PC-9 (cell line): ENCODE measurements at regions not wholly inside any gene's neighbourhood (a gene's known extent, or its start where the extent isn't known, plus 50 kb on each side); places are given as distances from the start of the nearest gene placed in this dataset.
"Not testable (repeated sequence)": the region's sequence is repeated elsewhere in the genome, so short reads cannot be mapped to it uniquely, and the experiment has no call there.

Experiments
- BruUV-seq: library from RNA; stranded (reverse); fragments of 400-500 nt; replicated peaks from 2 replicates; lab custom pipeline; 2021; lab: Mats Ljungman, UMichigan
- CTCF ChIA-PET: fragments of 300-600 bp; sonication (Branson Sonifier 250); formaldehyde crosslinking; loops from one replicate; lab custom pipeline; 2022; ENCODE audit warnings: antibody characterized with exemption; lab: Charles Lee
- POLR2A ChIA-PET: fragments of 300-600 bp; sonication (Branson Sonifier 250); formaldehyde crosslinking; loops from one replicate; lab custom pipeline; 2022; ENCODE audit warnings: antibody characterized with exemption; ENCODE audit not compliant: unreplicated experiment; lab: Charles Lee
- DNase-seq, 2 experiments: peaks; one replicate each; pipeline versions ENCODE4 v3.0.0 to v3.0.0-alpha.2; 2015 to 2022; ENCODE audit warnings: mixed read lengths in 1 of 2
- H2AFZ ChIP-seq: fragments of 200-600 bp; sonication (generic); 2 replicates; pipeline ENCODE4 v1.8.1; 2017; ENCODE audit warnings: antibody characterized with exemption
- H3F3A ChIP-seq: fragments of 200-600 bp; sonication (generic); 2 replicates; pipeline ENCODE4 v1.8.1; 2017; ENCODE audit warnings: antibody characterized with exemption, mild to moderate bottlenecking, low read depth; ENCODE audit not compliant: insufficient read depth
- H3K27ac ChIP-seq: fragments of 200-600 bp; sonication (generic); 2 replicates; pipeline ENCODE4 v1.6.1; 2016; ENCODE audit warnings: mixed run types
- H3K27me3 ChIP-seq: fragments of 200-600 bp; sonication (generic); 2 replicates; pipeline ENCODE4 v1.6.1; 2016; ENCODE audit warnings: low read depth, mixed run types; ENCODE audit not compliant: insufficient read depth
- H3K36me3 ChIP-seq: fragments of 200-600 bp; sonication (generic); 2 replicates; pipeline ENCODE4 v1.6.1; 2016; ENCODE audit warnings: low read depth, mixed run types
- H3K4me1 ChIP-seq: fragments of 200-600 bp; sonication (generic); replicated peaks from 2 replicates; pipeline ENCODE4 v1.6.1; 2016; ENCODE audit warnings: mixed run types; ENCODE audit not compliant: insufficient read depth
- H3K4me2 ChIP-seq: fragments of 200-600 bp; sonication (generic); 2 replicates; pipeline ENCODE4 v1.6.1; 2017; ENCODE audit warnings: mixed run types
- H3K4me3 ChIP-seq: fragments of 200-600 bp; sonication (generic); 2 replicates; pipeline ENCODE4 v1.6.1; 2016; ENCODE audit warnings: mixed run types
- H3K79me2 ChIP-seq: fragments of 200-600 bp; sonication (generic); 2 replicates; pipeline ENCODE4 v1.6.1; 2017; ENCODE audit warnings: low read depth, mixed run types
- H3K9me2 ChIP-seq: fragments of 200-600 bp; sonication (generic); 2 replicates; pipeline ENCODE4 v1.8.1; 2017; ENCODE audit warnings: mild to moderate bottlenecking; ENCODE audit not compliant: insufficient read depth
- H3K9me3 ChIP-seq: fragments of 200-600 bp; sonication (generic); 2 replicates; pipeline ENCODE4 v1.8.1; 2016; ENCODE audit warnings: low read depth; ENCODE audit not compliant: insufficient read depth
- H4K20me1 ChIP-seq: fragments of 200-600 bp; sonication (generic); 2 replicates; pipeline ENCODE4 v1.8.1; 2017; ENCODE audit not compliant: insufficient read depth
- EZH2 ChIP-seq: fragments of 200-600 bp; sonication (generic); IDR thresholded peaks from 2 replicates; pipeline ENCODE4 v1.8.0; 2017; ENCODE audit warnings: antibody characterized with exemption, low read depth
- intact Hi-C: fragments of 100-400 bp; cut with micrococcal nuclease; formaldehyde crosslinking; loops from one replicate; pipeline ENCODE4 v1.10.0; 2022; ENCODE audit not compliant: unreplicated experiment
- TF ChIP-seq, protein P1 (sequence below): fragments of 200-600 bp; sonication (generic); conservative IDR thresholded peaks from 2 replicates; pipeline ENCODE4 v1.6.1; 2017; ENCODE audit warnings: mixed run types, antibody characterized with exemption, mild to moderate bottlenecking, moderate library complexity

DNA sequence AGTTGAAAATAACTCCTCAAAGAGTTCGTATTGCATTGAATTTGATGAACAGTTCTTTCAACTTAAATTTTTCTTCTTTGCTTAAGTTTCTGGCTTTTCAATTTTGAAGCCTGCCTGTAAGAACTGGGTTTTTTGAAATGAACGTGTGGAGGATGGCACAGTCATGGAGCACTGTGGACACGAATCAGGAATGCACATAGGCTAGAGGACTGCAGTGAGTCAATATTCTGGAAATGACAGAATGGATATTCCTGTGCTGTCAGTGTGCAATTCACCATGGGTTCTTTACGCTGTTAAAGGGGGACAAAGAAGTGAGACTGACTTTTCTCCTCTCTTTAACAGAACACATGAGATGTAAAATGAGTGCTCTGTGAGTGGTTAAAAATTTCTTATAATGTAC is 368.0 kb upstream of the AGA start:
- Histone ChIP-seq H3K4me2 (no peak overlapping the region), H3K79me2 (no peaks in the 10 kb centered on the region), H2AFZ (no peak overlapping the region), H3K9me3 (no peaks in the 10 kb centered on the region), H3F3A (no peaks in the 10 kb centered on the region), H3K4me1 (no peaks in the 10 kb centered on the region), H3K9me2 (no peaks in the 10 kb centered on the region), H4K20me1 (no peaks in the 10 kb centered on the region), H3K27me3 (no peaks in the 10 kb centered on the region), H3K4me3 (no peak overlapping the region), H3K27ac (no peak overlapping the region), H3K36me3 (no peaks in the 10 kb centered on the region)
- BruUV-seq: no TSS peak
- POLR2A ChIA-PET: no interaction called here
- DNase-seq: no peak
- TF ChIP-seq EZH2: no peak
- TF ChIP-seq, protein P1, sequence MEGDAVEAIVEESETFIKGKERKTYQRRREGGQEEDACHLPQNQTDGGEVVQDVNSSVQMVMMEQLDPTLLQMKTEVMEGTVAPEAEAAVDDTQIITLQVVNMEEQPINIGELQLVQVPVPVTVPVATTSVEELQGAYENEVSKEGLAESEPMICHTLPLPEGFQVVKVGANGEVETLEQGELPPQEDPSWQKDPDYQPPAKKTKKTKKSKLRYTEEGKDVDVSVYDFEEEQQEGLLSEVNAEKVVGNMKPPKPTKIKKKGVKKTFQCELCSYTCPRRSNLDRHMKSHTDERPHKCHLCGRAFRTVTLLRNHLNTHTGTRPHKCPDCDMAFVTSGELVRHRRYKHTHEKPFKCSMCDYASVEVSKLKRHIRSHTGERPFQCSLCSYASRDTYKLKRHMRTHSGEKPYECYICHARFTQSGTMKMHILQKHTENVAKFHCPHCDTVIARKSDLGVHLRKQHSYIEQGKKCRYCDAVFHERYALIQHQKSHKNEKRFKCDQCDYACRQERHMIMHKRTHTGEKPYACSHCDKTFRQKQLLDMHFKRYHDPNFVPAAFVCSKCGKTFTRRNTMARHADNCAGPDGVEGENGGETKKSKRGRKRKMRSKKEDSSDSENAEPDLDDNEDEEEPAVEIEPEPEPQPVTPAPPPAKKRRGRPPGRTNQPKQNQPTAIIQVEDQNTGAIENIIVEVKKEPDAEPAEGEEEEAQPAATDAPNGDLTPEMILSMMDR: no peak
- CTCF ChIA-PET: no interaction called here
- intact Hi-C loops: no loop called here

DNA sequence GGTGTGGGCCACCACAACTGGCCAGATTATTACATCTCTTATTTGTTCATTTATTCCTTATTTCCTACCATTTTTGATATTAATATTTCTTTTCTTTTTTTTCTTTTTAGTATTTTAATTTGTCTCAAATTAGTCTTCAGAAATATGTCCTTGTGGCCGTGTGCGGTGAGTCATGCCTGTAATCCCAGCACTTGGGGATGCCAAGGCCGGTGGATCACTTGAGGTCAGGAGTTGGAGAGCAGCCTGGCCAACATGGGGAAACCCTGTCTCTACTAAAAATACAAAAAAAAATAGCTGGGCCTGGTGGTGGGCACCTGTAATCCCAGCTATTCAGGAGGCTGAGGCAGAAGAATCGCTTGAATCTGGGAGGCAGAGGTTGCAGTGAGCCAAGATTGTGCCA is 376.2 kb upstream of the AGA start:
- BruUV-seq, H3K4me3 ChIP-seq, H3K36me3 ChIP-seq, CTCF ChIA-PET, H3K27me3 ChIP-seq, H3K4me1 ChIP-seq, H2AFZ ChIP-seq, H3K9me3 ChIP-seq, H3K27ac ChIP-seq, H4K20me1 ChIP-seq, H3F3A ChIP-seq, DNase-seq, H3K4me2 ChIP-seq, POLR2A ChIA-PET, intact Hi-C loops, H3K79me2 ChIP-seq, H3K9me2 ChIP-seq: not testable (repeated sequence)

DNA sequence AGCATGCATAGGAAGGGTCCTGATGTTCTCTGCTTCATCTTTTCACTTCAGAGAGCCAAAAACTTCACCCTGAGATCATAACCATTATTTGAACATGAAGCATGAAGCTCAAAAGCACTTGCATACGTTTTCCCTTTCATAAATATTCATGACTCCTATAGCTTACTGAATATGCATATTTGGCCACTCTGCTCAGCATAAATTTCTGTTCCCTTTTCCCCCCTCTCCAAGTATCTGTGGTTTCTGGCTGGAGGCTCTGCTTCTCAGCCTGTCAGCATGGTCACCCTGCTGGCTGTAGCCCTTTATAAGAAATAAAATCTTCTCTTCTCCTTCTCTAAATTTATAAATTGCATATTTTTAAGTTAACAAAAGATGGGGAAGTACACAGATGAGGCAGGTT is 384.7 kb upstream of the AGA start:
- Histone ChIP-seq H2AFZ (no peak overlapping the region), H3F3A (no peaks in the 10 kb centered on the region), H3K36me3 (no peaks in the 10 kb centered on the region), H3K9me3 (no peaks in the 10 kb centered on the region), H4K20me1 (no peaks in the 10 kb centered on the region), H3K4me2 (no peak overlapping the region), H3K4me3 (no peak overlapping the region), H3K79me2 (no peaks in the 10 kb centered on the region), H3K4me1 (no peaks in the 10 kb centered on the region), H3K27me3 (no peaks in the 10 kb centered on the region), H3K9me2 (no peaks in the 10 kb centered on the region), H3K27ac (no peak overlapping the region)
- ChIA-PET CTCF (no interaction called here), POLR2A (no interaction called here)
- TF ChIP-seq, protein P1: no peak
- no peak for TF ChIP-seq EZH2
- intact Hi-C loops: no loop called here
- no TSS peak for BruUV-seq
- DNase-seq: no peak

DNA sequence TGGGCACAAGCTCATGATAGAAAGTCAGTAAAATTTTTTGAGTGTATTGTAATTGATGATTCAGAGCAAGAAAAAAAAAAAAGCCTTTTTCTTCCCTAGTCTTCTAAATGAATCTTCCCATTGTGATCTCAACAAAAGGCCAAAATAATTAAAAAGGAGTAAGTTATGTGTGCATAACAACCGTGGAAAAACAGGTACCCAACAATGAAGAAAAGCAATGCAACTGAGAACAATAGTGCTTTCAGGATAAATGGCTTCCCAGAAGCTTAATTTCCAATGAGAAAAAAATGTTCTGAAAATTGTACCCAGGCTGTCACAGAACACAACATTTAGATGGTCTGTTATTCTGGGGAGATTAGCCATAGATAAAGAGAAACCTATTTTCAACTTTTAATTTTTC is 399.0 kb upstream of the AGA start:
- Histone ChIP-seq H3K36me3 (no peaks in the 10 kb centered on the region), H3K27me3 (no peaks in the 10 kb centered on the region), H3K9me2 (no peaks in the 10 kb centered on the region), H3K4me2 (no peak overlapping the region), H2AFZ (no peak overlapping the region), H3K27ac (no peak overlapping the region), H3K4me1 (no peaks in the 10 kb centered on the region), H3K4me3 (no peak overlapping the region), H3K9me3 (no peaks in the 10 kb centered on the region), H3K79me2 (no peaks in the 10 kb centered on the region), H4K20me1 (no peaks in the 10 kb centered on the region), H3F3A (no peaks in the 10 kb centered on the region)
- no TSS peak for BruUV-seq
- TF ChIP-seq, protein P1: no peak
- no peak for TF ChIP-seq EZH2
- intact Hi-C loops: no loop called here
- ChIA-PET CTCF (no interaction called here), POLR2A (no interaction called here)
- no peak for DNase-seq
